Activated CD8-positive, alpha-beta memory T cell treated with anti-CD3 and anti-CD28 coated beads, Interleukin-2, amount 10 ng/mL, durations not matched to agents 7 days and 5 days (primary cell): ENCODE measurements at regions not wholly inside any gene's neighbourhood (a gene's known extent, or its start where the extent isn't known, plus 50 kb on each side); places are given as distances from the start of the nearest gene placed in this dataset.

Experiments
- ATAC-seq: fragments of 150-1000 bp; cut with Tn5 transposase; one replicate; pipeline ENCODE4 v1.10.0; 2021; ENCODE audit warnings: moderate library complexity
- CTCF ChIA-PET: fragments of 350-600 bp; sonication (Branson Sonifier 250); formaldehyde crosslinking; loops from one replicate; lab custom pipeline; 2021; ENCODE audit warnings: antibody characterized with exemption; lab: Charles Lee
- DNase-seq: peaks from one replicate; pipeline ENCODE4 v3.0.0-alpha.2; 2020
- H3K27ac Mint-ChIP-seq: one replicate; pipeline ENCODE4 v1.8.0; 2021; ENCODE audit warnings: mild to moderate bottlenecking, mixed read lengths
- H3K27me3 Mint-ChIP-seq: one replicate; pipeline ENCODE4 v1.8.0; 2021; ENCODE audit warnings: mixed read lengths
- H3K36me3 Mint-ChIP-seq: one replicate; pipeline ENCODE4 v1.8.0; 2021; ENCODE audit warnings: mild to moderate bottlenecking, mixed read lengths
- H3K4me1 Mint-ChIP-seq: one replicate; pipeline ENCODE4 v1.8.0; 2021; ENCODE audit warnings: mixed read lengths
- H3K4me3 Mint-ChIP-seq: one replicate; pipeline ENCODE4 v1.8.0; 2021; ENCODE audit warnings: mild to moderate bottlenecking, moderate library complexity, mixed read lengths
- H3K9me3 Mint-ChIP-seq: one replicate; pipeline ENCODE4 v1.8.0; 2022; ENCODE audit warnings: low read depth, mixed read lengths

DNA sequence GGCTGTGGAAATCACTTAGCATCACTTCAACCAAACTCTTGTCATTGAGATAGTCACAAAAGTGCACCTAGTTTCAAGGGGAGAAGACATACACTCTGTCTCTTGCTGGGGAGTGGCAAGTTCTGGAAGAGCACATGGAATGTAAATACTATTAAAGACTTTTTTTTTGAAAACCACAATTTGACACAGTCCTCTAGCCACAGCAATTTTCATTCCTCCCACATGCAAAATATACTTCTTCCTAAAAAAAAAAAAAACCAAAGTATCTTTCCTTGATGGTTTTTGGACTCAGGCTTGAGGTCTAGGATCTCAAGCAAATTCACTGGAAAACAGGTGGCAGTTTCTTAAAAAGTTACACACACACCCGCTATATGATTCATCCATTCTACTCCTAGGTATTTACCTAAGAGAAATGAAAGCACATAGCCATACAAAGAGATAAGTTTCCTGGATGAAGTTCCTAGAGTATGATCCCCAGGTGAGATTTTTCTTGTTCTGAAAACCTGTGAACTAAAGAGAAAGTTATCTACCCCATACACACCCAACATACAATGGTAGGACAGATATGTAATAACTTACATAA, 295.8 kb downstream of the SP3 start:
- Mint-ChIP-seq H3K27ac (no peak overlapping the region), H3K4me1 (no peaks in the 10 kb centered on the region), H3K36me3 (no peaks in the 10 kb centered on the region), H3K27me3 (peaks cover 20% of the 10 kb centered on the region), H3K4me3 (no peak overlapping the region), H3K9me3 (no peaks in the 10 kb centered on the region)
- no peak for ATAC-seq
- no peak for DNase-seq
- CTCF ChIA-PET: no interaction called here

DNA sequence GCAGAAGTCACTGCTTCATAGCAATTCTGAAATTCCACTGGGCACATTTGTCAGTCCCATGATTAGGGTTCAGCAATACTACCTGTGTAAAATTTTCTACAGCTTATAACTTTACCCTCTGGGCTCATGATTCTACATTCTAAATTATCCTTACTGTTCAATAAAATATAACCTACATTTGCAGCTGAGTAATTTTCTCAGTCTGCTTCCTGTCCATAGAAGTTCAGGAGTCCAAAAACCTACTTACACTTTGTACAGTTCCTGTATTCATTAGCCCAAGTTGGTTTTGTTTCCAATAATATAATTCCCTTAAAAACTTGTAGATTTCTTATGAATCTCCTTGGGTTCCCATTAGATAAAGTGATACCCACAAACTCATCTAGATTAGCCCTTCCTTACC, 295.3 kb downstream of the SP3 start:
- peaks cover 21% of the 10 kb centered on the region for H3K27me3 Mint-ChIP-seq
- H3K4me1 Mint-ChIP-seq: no peaks in the 10 kb centered on the region
- H3K9me3 Mint-ChIP-seq: no peaks in the 10 kb centered on the region
- CTCF ChIA-PET: no interaction called here
- DNase-seq (no peak), ATAC-seq (no peak)
- no peak overlapping the region for H3K27ac Mint-ChIP-seq
- H3K36me3 Mint-ChIP-seq: no peaks in the 10 kb centered on the region
- H3K4me3 Mint-ChIP-seq: no peak overlapping the region

DNA sequence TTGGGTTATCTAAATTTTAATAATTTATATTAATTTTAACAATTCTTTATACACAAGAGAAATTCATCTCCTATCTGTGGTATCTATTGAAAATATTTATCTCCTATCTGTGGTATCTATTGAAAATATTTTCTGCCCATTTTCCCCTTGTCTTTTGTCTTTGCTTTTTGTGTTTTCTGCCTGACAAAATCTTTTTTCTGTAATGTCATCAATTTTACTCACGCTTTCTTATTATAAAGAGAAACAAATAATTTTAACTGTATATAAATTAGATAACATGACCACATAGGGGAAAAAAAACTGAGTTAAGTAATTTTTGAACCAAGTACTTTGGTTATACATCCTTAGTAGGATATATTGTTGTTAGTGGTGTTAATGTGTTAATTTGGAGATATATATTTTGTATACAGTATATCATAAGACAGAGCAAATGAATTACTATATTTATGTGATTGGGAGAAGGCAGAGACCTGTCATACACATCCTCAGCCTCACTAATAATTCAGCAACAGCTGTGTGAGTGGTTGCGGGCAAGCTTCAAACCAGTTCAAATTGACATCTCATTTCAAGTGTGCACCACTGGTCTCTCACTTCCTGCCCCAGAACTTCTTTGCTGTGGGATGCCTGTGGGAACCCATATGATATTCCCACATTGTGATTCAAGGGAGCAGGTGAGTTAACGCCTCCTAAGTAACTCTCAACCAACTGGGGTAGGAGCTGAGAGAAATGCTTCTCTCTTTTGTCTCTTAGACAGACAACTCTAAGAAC, 292.4 kb downstream of the SP3 start:
- CTCF ChIA-PET: no interaction called here
- H3K27me3 Mint-ChIP-seq: peaks cover 21% of the 10 kb centered on the region
- no peaks in the 10 kb centered on the region for H3K36me3 Mint-ChIP-seq
- ATAC-seq (no peak), DNase-seq (no peak)
- no peak overlapping the region for H3K4me3 Mint-ChIP-seq
- no peaks in the 10 kb centered on the region for H3K4me1 Mint-ChIP-seq
- H3K9me3 Mint-ChIP-seq: no peaks in the 10 kb centered on the region
- no peak overlapping the region for H3K27ac Mint-ChIP-seq

GRCh38 chr2:173673640-173674039, 291.5 kb downstream of the SP3 start:
- Mint-ChIP-seq H3K4me3 (no peak overlapping the region), H3K27me3 (peaks cover 20% of the 10 kb centered on the region), H3K27ac (no peak overlapping the region), H3K4me1 (no peaks in the 10 kb centered on the region), H3K36me3 (no peaks in the 10 kb centered on the region), H3K9me3 (no peaks in the 10 kb centered on the region)
- CTCF ChIA-PET: no interaction called here
- ATAC-seq: no peak
- DNase-seq: no peak

GRCh38 chr2:173676647-173677046, 288.5 kb downstream of the SP3 start:
- H3K27me3 Mint-ChIP-seq: peaks cover 12% of the 10 kb centered on the region
- no peaks in the 10 kb centered on the region for H3K4me1 Mint-ChIP-seq
- H3K4me3 Mint-ChIP-seq: no peak overlapping the region
- H3K36me3 Mint-ChIP-seq: no peaks in the 10 kb centered on the region
- ATAC-seq (no peak), DNase-seq (no peak)
- no peaks in the 10 kb centered on the region for H3K9me3 Mint-ChIP-seq
- CTCF ChIA-PET: no interaction called here
- no peak overlapping the region for H3K27ac Mint-ChIP-seq

DNA sequence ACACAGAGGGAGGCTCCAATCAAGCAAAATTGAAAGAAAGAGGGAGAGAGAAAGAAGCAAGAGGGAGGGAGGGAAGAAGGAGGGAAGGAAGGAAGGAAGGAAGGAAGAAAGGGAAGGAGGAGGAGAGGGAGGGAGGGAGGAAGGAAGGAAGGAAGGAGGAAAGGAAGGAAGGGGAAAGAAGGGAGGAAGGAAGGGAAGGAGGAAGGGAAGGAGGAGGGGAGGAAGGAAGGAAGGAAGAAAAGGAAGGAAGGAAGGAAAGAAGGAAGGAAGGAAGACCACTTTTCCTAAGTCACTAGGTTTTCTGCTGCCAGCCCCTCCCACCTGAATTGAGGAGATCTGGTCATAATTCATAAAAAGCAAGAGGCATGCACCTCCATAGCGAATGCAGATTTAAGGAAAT, 287.0 kb downstream of the SP3 start:
- Mint-ChIP-seq H3K4me3 (no peak overlapping the region), H3K27me3 (peaks cover 16% of the 10 kb centered on the region), H3K4me1 (no peaks in the 10 kb centered on the region), H3K27ac (no peak overlapping the region), H3K36me3 (no peaks in the 10 kb centered on the region), H3K9me3 (no peaks in the 10 kb centered on the region)
- no peak for ATAC-seq
- no peak for DNase-seq
- CTCF ChIA-PET: no interaction called here

- H3K36me3 Mint-ChIP-seq: no peaks in the 10 kb centered on the region
- no peak for ATAC-seq
Measured at GRCh38 chr2:173680574-173680973, 284.6 kb downstream of the SP3 start.

GRCh38 chr2:173681881-173682650, 283.1 kb downstream of the SP3 start:
- CTCF ChIA-PET: no interaction called here
- Mint-ChIP-seq H3K4me1 (no peaks in the 10 kb centered on the region), H3K4me3 (no peak overlapping the region), H3K36me3 (no peaks in the 10 kb centered on the region), H3K27ac (no peak overlapping the region), H3K27me3 (peaks cover 12% of the 10 kb centered on the region), H3K9me3 (no peaks in the 10 kb centered on the region)
- DNase-seq (no peak), ATAC-seq (no peak)

More at GRCh38 chr2:173680574-173680973, 284.6 kb downstream of the SP3 start:
- CTCF ChIA-PET: no interaction called here
- Mint-ChIP-seq H3K4me1 (no peaks in the 10 kb centered on the region), H3K27ac (no peak overlapping the region), H3K27me3 (peaks cover 12% of the 10 kb centered on the region), H3K9me3 (no peaks in the 10 kb centered on the region), H3K4me3 (no peak overlapping the region)
- no peak for DNase-seq

DNA sequence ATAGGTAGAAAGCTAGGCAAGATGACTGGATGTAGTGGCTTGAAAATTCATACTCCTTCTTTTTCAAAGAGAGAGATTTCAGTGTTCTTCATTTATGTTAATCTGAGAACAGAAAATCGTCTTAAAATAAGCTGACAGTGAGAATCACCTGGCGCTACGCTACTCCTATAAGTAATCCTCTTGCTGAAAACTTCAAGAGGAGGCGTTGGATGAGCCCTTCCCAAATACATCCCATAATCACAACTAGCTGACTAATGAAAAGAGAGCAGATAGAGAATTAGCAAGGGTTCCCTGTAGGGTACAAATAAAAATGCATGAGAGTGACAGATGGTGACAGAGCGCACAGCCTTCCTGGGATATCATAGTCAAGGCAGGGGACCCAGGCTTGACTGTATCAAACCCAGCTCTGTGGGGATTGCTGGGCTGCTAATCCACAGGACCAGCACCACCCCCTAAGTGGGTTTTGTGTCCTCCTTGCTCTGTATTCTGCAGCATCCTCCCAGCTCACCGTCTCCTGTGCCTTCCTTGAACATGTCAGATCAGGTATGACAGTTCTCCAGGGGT, 280.2 kb downstream of the SP3 start:
- no peak for ATAC-seq
- no peak for DNase-seq
- Mint-ChIP-seq H3K4me3 (no peak overlapping the region), H3K36me3 (no peaks in the 10 kb centered on the region), H3K27me3 (peaks cover 7% of the 10 kb centered on the region), H3K9me3 (no peaks in the 10 kb centered on the region), H3K4me1 (no peaks in the 10 kb centered on the region), H3K27ac (no peak overlapping the region)
- CTCF ChIA-PET: no interaction called here

DNA sequence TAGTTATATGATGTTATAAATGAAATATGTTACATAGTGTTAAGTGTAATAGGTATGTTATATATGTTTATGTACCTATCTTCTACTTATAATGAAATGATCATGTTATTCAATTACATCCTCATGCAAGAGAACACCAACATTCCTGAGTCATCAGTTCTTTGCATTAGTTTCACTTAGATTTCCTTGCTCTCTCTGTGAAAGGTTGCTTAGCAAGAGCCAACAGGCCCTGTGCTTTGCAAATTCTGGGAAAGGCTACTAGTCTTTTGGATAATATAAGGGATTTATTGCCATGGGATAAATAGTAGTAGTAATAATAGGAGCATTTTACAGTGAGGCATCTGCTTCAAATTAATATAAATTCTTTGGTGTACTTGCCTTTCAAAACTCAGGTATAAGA, 274.8 kb downstream of the SP3 start:
- no peaks in the 10 kb centered on the region for H3K4me1 Mint-ChIP-seq
- no peak for ATAC-seq
- H3K9me3 Mint-ChIP-seq: no peaks in the 10 kb centered on the region
- H3K36me3 Mint-ChIP-seq: no peaks in the 10 kb centered on the region
- CTCF ChIA-PET: no interaction called here
- no peak for DNase-seq
- no peak overlapping the region for H3K4me3 Mint-ChIP-seq
- no peak overlapping the region for H3K27ac Mint-ChIP-seq
- H3K27me3 Mint-ChIP-seq: peaks cover 3% of the 10 kb centered on the region

GRCh38 chr2:173692068-173692467, 273.1 kb downstream of the SP3 start:
- Mint-ChIP-seq H3K36me3 (no peaks in the 10 kb centered on the region), H3K27me3 (peaks cover 3% of the 10 kb centered on the region), H3K9me3 (no peaks in the 10 kb centered on the region), H3K4me1 (no peaks in the 10 kb centered on the region), H3K4me3 (no peak overlapping the region), H3K27ac (no peak overlapping the region)
- no peak for DNase-seq
- CTCF ChIA-PET: no interaction called here
- ATAC-seq: no peak

DNA sequence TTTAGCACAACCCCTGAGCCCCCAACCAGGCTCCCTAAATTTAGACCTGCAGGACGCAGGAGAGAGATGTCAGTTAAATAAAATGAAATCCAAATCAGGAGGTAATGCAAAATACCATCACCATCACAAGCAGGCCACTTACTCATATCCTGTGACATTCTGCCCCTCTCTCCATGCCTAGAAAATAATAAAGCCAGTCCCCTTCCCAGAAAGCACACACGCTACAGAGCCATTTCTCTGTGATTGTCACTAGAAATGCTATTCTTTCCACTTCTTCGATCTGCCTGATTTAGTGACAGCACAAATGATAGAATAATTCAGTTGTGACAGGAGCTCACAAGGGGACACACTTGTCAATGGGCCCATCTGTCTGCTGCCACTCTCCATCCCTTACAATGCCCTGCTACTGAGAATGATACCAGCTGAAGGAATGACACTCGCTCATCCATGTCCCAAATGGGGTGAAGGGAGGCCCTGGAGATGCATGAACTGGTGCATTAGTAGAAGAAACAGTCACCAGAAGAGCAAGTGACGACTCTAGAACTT, 272.1 kb downstream of the SP3 start:
- Mint-ChIP-seq H3K4me1 (no peaks in the 10 kb centered on the region), H3K9me3 (no peaks in the 10 kb centered on the region), H3K27ac (no peak overlapping the region), H3K36me3 (no peaks in the 10 kb centered on the region), H3K27me3 (peaks cover 3% of the 10 kb centered on the region), H3K4me3 (no peak overlapping the region)
- DNase-seq (no peak), ATAC-seq (no peak)
- CTCF ChIA-PET: no interaction called here

DNA sequence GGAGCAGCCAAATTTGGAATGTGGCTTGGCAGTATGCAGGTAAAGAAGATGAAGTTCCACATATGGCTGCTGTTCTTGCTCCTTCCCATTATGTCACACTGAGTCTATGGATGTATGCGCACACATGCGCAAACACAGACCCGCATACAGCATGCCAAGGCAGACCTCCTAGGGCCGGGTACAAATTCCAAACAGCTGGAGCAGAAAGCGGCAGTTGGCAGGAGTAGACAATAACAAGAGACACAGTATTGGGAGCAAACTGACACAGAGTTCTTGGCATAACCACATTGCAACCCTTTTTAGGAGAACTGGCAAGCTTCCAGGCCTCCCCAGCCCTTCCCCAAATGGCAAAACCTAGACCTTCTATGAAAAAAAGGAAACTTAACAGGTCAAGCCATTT, 268.9 kb downstream of the SP3 start:
- DNase-seq (no peak), ATAC-seq (no peak)
- Mint-ChIP-seq H3K36me3 (no peaks in the 10 kb centered on the region), H3K9me3 (no peaks in the 10 kb centered on the region), H3K4me1 (no peaks in the 10 kb centered on the region), H3K27ac (no peak overlapping the region), H3K27me3 (no peaks in the 10 kb centered on the region), H3K4me3 (no peak overlapping the region)
- CTCF ChIA-PET: no interaction called here
